Limb (tissue), 2 donors: ENCODE measurements at regions not wholly inside any gene's neighbourhood (a gene's known extent, or its start where the extent isn't known, plus 50 kb on each side); places are given as distances from the start of the nearest gene placed in this dataset.

Source experiments
- DNase-seq, 2 donors: peaks; one replicate each; pipeline ENCODE4 v3.0.0-alpha.2; 2016; ENCODE audit errors: extremely low spot score in 2 of 2

DNA sequence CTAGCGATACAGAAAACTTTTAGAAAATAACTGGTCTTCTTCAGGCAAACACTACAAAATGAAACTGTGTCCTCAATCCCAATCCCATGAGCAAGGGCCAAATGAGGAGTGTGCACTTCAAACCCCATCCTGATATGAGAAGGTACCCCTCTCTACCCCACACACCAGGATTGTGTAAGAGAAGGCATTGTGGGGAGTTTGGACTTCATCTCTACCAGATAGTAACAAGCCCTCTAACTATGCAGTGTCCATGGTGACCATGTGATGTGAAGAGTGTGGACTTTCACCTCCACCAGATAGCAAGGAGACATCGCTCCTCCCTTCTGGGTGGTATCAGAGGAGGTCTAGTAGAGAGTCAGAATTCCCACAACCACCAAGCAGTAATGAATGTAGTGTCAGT lies 769.3 kb downstream of the MECOM start:
- no peak for DNase-seq

DNA sequence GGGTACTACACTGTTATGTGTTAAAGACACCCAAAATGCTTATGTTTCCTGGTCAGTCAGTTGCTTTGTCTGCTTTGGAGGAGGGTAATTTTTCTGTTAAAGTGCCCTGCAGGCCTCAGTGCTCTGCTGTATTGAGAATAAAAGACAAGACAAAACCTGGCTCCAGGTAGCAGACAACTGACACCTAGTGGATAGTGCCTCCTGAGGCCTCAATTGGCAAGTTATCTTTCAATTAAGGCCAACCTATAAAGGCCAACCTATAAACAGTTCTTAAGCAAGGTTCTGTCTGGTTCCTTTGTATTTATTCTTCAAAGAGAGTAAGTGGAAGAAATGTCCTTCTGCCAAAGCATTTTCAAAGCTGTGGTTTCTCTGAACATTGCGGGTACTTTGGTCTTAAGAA lies 773.8 kb downstream of the MECOM start:
- no peak for DNase-seq

DNA sequence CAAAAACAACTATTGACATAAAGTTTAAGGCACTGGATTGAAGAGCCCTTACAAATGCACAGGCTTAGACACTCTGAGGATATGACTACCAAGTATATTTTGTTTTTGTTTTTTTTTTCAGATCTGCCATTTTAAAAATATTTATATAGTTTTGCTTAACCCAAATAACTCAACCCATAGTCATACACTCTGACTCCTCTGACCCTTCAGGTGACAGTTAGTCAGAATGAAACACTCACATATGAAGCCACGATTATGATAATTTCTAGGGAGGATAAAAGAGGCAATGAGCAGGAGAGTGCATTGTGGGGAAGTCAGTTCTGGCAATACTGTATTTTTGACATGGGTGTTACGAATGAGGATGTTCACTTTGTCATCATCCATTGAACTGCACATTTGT lies 774.7 kb downstream of the MECOM start:
- no peak for DNase-seq

DNA sequence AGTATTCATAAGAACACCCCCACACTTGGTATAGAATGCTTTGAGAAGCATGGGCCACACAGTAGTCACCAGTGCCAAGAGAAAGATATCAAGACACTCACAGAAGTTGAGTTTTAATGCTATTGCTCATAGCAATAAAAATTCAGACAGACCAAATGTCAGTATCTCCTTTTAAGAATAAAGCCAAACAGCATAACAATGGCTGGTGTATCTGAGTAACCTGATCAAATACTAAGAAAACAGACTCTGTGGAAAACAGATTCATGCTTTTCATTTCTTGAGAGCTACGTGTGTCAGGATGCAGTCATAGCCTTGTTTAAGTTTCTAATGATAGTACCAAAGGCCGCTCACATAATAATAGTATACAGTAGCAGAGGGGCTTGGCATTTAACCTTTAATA lies 778.5 kb downstream of the MECOM start:
- DNase-seq = no peak

DNA sequence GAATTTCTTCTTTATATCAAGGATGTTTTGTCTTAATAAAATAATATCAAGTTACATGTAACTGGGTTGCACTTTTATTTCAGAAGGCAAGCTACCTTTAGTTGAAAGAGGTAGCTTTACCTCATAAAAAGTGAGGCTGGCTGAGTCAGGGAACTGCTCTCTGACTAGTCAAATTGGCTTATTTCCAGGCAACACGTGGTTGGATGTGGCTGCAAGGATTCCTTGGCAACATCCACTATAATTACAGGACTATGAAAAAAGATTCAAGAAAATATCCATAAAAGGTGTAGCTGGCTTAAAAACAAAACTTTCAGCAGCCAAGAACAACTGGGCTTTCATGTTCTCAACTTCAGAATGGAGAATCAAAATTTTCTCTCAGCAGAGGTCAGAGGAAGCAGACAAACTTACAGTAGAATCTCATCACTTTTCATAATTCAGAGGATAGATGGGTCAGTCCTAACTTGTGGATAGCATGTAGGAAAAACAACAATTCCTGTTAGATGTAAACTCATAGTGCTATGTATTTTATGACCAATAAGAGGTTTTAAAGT lies 779.1 kb downstream of the MECOM start:
- peak; percentile 43 to 87 for DNase-seq

DNA sequence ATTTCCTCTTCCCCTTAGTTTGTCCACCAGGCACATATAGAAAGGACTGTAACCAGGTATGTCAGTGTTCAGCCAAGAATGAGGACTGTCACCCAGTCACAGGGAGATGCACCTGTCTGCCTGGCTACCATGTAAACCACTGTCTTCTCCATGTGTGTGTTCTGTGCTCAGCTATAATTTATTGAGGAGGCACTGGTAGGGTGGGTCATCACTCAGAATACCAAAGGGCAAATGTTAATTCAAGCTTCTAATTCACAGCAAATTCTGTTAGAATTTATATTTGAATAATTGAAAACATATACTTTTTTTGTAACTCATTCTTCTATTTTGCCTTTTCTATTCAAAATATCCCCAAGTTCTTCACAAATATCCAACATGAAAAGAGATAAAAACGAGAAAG lies 780.4 kb downstream of the MECOM start:
- no peak for DNase-seq

DNA sequence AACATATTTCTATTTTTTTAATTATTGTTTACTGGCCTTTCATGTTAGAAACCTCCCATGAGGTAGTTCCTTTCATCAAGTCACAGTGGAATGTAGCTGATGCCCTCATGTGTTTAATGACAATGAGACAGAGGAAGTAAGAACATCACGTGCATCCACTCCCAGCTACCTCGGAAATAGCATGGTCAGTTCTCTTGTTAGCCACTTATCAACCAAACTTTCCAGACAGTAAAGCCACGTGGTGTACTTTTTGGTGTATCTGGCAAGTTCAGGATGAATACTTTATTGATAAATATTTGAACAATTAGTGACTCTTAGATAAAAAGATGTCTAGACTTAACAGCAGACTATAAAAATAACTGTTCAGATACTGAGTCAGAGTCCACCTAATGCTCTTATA lies 781.7 kb downstream of the MECOM start:
- DNase-seq = no peak

DNA sequence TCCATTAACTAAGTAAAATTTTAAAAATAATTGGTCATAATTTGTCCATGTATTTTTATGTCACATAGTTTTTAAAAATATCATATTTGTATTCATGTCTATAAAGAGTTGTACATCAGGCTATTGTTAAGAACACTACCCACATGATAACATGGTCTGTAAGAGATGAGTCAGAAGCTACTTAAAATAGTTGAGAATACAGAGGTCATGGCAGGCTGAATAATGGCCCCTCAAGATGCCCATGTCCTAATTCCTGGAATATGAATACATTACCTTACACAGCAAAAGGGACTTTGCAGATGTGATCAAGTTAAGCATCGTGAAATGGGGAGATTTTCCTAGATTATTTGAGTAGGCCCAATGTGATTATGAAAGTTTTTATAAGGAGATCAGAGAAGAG lies 782.9 kb upstream of the GOLIM4 start:
- DNase-seq = no peak

DNA sequence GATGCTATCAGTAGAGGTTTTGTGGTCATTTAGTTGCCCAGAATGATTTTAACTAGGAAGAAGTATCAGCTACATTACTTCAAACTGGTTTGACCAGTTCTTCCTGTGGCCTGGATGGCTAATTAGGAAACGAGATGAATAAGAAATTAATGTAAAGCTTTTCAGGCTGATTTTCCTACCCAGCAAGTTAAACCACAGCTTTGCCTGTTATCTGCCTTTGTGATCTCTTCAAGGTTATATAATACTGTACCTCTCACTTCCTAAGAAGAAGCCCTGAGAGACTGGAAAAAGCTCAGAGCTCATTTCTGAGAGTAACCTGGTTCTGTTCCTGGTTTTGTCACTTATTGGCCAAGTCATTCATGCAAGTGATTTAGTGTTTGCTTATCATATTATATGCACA lies 782.2 kb upstream of the GOLIM4 start:
- DNase-seq = no peak

DNA sequence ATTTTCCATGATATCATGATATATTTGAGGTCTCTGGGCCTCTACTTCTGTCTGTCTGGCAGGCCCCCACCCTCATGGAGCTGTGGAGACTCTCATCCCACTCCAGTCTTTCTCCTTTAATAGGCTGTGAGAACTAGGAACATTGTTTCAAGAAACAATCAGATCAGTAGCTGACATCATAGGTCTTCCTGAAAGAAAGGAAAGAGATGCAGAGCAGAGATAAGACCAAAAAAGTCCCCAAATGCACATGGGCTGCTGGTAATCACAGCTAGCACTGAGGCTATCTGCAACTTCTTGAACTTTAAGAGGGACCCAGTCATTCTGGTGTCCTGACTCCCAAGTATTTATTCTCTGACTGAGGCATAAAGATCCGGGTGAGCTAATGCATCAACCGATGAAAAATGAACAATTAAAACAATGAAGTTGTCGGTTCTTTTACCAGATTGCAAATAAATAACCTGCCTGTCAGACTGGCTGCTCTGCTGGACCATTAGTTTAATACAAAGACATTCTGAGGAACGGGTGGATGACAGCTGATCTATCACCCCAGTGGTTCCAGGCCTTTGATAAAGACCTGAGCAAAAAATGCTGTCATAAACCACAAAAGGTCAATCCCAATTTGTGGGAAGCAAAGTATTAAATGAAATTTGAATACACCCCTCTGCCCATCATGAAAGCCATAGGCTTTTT lies 780.8 kb upstream of the GOLIM4 start:
- no peak for DNase-seq

DNA sequence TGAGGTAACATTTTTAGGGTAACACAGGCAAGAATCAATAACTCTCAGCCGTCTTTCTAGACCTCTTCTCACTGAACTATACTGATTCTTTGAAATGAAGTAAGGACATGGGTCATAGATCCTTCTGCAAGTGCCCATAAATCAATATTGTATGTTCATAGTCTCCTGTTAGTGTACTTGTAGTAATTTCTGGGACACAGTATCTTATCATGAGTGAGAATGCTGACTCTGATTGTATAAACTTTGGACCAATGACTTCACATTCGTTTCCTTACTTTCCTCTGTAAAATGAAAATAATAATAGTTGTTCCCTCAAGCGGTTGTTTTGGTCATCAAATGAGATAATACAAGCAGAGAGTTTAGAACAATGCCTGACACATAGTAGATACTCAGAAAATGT lies 777.1 kb upstream of the GOLIM4 start:
- DNase-seq = no peak

DNA sequence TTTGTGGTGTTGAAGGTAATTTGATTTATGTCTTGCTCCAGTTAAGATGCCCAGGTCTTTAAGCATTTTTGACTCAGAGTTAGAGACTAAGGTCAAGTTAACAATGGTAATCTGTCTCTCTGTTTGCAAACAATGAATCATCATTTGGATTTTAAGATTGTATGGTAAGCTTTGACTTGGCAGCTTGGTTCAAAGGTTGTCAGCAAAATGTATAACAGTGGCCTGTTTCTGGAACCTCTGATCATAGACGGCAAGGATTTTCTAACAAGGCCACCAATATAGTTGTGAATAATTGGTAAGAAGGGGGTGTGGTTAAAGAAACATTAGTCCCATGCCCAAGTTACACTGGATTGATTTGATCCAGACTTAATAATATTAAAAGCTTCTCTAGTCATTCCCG lies 775.2 kb upstream of the GOLIM4 start:
- no peak for DNase-seq

DNA sequence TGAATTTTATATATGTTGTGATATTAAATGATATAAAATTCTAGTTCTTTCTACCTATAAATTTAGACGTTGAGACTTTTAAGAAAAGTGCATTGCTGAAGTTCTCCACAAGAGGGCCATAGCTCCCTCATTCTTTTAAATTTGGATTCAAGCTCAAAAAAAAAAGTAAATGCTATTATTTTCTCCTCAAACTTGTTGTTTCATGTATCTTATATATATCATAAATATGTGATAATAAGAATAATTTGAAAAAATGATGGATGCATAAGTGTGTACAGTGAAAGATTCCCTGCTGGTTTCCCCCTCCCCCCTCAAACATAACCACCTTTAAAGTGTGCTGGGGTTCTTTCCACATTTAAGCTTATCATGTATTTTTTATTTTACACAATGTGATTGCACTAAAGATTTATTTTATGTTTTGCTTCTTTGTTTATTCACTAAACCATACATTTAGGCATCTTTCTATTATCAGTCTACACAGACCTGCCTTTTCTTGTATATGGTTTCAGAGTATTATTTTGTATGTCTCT lies 769.4 kb upstream of the GOLIM4 start:
- peak in 1 of 2 donors; percentile 58 for DNase-seq

DNA sequence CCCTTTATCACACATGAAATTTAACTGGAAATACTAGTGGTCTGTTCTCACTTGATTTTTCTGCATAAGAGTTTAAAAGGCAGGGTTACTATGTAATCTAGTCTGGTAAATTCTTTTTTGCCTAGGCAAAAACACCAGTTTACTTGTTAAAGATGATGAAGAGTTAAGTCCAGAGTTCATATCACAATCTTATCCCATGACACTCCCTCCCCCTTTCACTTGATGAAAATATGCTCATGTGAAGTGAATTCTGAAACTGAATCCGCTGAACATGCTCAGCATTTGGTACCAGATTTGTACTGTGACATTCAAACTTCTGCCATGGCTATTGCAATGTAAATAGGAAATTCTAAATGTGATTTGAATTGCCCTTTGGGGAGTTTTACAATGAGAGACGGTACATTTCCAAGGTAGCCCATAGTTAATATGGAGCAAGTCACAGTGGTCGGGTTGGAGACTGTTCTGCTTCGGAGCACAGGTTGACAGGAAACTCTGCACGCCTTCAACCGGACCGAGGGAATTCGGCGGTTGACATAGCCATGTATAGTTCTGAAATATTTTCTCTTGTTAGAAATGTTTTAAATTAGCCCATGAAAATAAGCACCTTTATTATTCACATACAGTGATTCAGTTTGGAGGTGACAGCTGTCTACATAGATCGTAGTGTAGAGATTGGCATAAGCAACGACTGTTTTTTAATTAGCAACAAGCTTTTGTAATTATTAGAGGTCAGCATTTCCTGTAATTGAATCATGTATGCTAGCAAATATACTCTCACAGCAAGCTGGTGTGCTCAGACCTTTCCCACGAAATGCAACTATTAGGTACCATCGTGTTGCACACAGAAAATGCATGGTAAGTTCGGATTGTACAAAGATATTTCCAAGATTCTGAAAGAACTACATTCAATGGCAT lies 768.6 kb upstream of the GOLIM4 start:
- DNase-seq = no peak

DNA sequence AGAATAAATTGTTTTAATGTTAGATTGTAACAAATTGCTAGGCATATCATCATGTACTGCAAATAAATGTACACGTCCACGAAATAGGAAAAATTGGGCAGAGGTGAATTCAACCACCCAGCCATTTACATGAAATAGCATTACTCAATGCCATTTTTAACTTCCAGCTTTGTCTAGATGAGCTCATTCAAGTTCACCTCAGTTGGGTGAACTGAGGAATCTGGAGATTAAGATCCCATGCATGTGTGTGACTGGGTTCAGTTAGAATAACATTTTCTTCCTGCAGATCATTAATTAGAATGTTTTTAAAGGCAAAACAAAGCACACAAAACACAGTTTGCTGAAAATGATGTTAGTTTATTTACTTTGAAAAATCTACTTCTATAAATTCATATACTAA lies 767.8 kb upstream of the GOLIM4 start:
- no peak for DNase-seq

DNA sequence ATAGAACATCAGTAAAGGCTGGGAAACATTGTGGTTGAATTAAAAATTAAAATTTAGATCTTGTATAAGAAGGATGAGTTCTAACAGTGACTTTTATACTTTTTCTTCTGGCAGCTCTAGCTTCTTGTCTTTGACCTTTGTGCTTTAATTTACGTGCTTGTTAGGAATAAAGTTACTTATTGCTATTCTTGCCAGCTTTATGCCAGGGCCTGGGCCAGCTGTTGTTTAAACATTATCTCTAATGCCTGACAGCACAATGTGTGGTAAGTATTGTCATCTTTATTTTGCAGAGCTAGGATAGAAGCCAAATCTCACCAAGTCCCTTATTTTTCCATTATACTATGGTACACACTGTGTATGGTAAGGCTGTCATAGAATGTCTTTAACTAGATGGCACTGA lies 766.7 kb upstream of the GOLIM4 start:
- DNase-seq = no peak

DNA sequence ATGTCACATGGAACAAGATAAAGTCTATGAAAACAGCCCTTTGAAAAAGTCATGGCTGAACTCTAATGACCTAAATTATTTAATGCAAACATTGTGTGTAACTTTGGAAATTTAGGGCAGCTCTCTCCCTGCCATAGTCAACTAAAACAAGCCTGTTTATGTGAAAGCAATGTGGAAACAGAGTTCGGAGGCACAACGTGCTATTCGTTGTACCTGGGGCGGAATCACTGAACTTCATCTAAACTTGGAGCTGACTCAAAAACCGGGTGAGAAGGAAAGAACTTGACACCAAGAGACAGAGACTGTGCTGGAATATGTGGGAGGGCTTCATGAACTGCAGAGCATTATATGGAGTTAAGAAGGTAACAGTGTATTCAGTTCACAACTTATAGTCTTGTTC lies 764.9 kb upstream of the GOLIM4 start:
- DNase-seq = no peak

DNA sequence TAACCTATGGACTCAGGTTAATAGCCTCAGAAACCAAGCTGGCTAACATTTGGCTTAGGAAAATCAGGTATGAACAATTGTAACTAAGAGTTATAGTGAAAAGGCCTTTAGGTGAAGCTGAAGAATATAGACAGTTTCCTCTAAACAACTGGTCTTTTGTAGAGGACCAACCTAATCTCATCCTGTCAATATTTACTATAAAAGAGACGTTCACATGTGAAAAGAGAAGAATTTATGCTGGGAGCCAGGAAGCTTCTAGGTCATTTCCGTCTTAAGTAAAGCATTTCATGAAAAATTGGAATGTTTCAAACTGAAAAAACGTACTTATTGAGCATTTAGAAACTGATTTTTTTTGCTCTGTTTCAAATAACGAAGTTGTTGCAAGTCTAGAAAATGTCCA lies 764.3 kb upstream of the GOLIM4 start:
- no peak for DNase-seq

DNA sequence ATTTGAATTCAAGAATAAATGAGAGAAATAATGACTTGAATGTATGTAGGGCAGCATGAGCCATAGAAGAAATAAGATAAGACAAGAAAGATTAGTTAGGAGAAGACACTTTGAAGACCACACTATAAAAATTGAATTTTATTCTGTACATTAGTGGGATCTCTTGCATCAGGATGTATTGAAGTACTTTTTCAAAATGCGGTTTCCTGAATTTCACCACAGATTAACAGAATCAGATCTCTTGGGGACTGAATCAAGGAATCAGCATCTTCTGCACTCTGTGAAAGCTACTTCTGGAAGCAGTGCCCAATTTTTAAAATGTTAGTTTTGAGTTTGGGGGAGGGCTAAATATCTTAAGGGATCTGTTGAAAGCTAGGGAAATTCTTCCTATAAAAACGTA lies 763.9 kb upstream of the GOLIM4 start:
- no peak for DNase-seq

DNA sequence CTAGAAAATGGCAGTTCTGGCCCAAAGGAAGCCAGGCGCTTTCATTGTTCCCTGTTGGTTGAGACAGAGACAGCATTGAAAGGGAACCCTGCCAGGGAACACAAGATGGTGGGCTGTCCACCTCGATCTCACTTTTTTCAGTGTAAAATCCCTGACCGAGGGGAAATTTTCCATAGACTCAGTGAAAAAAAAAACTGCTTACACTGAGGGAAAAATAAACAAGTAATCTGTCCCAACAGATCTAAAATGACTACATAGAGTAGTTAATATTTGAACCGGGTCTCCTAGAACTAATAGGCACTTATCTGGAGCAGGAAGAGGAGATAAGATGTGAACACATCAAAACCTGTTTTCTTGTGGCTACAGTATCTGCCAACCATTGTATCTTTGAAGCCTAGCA lies 763.4 kb upstream of the GOLIM4 start:
- no peak for DNase-seq

DNA sequence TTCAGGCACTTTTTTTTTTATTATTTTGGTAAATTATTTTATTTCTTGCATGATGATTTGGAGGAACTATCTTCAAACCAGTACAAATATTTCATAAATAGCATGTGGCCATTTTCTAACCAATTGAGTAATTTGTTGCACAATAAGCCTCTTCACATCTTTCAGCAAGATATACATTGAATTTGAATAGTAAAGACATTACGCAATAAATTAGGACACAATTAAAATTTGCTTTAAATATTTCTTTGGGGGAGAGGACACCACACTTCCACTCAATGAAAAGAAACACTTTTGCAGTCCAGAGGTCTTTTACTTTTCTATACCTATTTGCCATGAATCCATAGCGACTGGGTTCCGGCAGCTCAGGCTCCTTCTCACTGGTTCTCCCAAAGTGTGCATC lies 762.6 kb upstream of the GOLIM4 start:
- DNase-seq = no peak

DNA sequence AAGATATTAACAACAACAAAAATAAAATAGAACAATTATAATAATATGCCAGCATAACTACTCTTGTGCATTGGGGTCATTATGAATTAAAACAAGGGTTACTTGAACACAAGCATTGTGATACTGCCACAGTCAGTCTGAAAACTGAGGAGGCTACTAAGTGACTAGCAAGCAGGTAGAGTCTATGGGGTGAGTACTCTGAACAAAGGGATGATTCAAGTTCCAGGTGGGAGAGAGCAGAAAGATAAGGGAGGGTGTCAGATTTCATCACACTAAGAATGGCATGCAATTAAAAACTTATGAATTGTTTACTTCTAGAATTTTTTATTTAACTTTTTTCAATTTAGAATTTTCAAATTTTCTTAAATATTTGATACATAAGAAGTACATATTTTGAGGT lies 754.4 kb upstream of the GOLIM4 start:
- DNase-seq = no peak
